HG03460 (cell line): ENCODE measurements at regions not wholly inside any gene's neighbourhood (a gene's known extent, or its start where the extent isn't known, plus 50 kb on each side); places are given as distances from the start of the nearest gene placed in this dataset.
"Not testable (repeated sequence)": the region's sequence is repeated elsewhere in the genome, so short reads cannot be mapped to it uniquely, and the experiment has no call there.

Source experiments
- ATAC-seq: cut with Tn5 transposase; IDR thresholded peaks from one replicate; pipeline ENCODE4 v1.9.1; 2021; ENCODE audit not compliant: unreplicated experiment

DNA sequence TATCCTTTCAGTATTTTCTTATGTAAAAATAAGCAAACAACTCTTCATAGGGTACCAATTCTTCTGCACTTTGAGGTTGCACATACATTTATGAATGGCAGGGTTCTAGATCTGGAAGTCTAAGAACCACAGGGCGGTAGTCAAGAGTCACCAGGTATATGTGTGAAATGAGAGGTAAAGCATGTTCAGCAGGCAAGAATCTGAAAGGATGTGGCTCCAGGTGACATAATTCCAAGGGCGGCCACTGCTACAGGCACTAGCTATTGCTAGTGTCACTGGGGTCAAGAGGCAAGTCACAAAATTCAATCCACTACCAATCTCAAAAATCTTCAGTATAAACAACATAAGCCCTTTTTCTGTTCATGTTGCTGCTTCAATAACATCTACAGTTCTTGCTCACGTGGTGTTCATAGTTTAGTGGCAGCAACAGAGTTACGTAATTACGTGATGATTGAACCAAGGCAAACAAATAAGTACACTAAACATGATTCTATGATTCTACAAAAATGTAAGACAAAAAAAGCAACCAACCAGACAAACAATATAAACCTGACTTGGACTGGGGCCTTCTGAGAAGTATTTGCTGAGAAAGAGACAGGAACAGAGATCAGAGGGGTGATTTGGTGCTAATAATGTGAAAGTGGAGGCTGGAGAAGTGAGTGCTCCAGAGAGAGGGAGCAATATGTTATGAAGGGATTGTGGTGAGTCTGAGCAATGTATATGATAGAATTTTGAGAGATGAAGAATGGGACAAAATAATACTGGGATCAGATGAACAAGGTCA is 101.7 kb downstream of the NAA11 start:
- no peak for ATAC-seq

DNA sequence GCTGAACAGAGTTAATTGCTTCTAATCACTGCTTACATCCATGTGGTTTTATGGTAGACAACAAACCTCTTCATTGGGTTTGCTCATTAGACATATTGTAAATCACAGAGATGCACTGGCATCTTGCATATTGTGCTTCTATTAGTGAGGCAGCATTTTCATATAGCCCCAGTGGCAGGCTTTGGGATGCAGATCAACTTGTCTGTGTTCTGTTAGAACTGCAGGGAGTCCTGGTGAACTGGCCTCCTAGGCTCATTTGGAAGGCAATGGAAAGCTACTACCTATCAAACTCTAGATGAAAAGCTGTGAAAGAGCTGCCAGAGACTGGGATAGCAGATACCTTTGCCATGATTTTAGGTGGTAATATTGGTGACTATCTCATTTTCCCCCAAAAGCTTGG is 108.8 kb downstream of the NAA11 start:
- ATAC-seq, result no peak

DNA sequence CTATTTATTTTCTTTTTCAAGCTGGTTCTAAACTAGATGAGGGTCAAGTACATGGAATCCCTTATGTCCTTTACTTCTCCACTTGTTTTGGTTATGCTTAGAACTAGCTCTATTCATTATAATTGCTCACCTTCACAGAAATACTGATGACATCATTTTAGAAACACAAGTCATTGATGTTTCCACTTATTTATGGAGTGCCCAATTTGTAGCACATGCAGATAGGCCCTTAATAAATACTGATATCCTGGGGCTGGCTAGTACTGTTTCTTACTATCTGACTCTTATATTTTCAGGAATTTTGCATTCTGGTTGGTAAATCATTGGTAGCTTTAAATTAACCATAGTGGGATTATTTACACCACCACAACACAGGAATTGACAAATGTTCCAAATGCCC is 112.2 kb downstream of the NAA11 start:
- ATAC-seq, result no peak

DNA sequence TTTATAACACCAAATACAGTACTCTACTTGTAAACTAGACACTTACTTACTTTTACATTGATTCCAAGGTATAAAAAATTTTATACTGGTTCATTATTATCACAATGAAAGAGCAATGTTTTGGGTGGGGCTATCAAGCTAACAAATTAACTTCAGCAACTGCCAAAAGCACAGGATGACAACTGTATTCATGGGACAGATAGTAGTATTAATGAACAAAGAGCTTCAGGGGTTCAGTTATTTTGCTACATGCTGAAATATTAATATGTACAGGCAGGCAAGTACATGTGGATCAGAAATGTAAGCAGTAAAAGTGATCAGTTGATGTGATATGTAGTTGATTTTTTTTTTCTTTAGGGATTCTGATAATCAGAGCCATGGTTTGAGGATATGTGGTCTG is 112.9 kb downstream of the NAA11 start:
- ATAC-seq, result no peak

DNA sequence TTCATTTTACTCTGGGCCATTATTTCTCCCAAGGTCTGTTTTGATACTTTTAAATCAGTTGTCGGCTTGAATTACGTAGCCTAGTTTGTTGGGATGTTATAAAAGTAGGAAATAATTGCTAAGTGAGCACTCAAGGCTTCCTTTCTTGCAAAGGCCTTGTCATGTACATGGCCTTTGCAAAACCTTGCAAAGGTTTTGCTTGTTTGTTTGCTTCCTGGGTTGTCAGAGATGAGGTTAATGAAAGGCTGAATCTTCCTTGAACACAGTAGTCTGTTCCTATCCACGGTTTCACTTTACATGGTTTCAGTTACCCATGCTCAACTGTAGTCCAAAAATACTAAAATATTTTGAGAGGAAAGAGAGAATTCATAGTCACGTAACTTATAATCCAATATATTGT is 113.5 kb downstream of the NAA11 start:
- no peak for ATAC-seq

DNA sequence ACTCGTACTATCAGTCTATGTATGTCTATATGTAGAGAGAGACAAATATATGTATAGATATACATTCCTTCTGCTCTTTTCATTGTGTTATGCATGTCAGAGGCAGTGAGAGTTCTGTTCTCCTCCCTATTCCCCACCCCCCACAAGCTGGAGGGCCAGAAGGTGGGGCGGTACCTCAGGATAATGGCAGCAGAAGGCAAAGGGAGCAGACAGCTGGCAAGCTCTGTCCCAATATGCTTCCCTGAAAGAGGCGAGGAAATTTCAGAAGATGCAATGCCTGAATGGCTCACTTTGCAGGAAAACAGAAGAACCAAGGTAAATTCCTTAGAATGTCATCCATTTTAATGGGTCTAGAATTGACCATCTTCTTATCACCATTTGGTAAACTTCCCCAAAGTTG is 114.4 kb downstream of the NAA11 start:
- no peak for ATAC-seq

DNA sequence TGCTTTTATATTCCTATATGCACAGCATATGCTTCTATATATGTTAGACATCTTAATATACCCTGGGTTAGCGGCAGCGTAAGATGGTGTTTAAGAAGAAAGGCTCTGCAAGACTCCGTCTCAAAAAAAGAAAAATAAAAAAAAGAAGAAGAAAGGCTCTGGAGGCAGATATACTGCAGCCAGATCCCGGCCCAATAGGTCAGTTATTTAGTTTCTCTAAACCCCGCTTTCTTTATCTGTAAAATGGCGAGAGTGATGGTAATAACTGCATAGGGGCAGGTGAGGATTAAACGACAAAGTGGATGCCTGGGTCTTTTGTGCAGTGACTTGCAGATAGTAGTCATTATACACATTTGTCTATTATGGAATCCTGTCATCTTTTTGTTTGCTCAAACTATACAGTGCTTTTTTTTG is 115.2 kb downstream of the NAA11 start:
- ATAC-seq, result no peak

DNA sequence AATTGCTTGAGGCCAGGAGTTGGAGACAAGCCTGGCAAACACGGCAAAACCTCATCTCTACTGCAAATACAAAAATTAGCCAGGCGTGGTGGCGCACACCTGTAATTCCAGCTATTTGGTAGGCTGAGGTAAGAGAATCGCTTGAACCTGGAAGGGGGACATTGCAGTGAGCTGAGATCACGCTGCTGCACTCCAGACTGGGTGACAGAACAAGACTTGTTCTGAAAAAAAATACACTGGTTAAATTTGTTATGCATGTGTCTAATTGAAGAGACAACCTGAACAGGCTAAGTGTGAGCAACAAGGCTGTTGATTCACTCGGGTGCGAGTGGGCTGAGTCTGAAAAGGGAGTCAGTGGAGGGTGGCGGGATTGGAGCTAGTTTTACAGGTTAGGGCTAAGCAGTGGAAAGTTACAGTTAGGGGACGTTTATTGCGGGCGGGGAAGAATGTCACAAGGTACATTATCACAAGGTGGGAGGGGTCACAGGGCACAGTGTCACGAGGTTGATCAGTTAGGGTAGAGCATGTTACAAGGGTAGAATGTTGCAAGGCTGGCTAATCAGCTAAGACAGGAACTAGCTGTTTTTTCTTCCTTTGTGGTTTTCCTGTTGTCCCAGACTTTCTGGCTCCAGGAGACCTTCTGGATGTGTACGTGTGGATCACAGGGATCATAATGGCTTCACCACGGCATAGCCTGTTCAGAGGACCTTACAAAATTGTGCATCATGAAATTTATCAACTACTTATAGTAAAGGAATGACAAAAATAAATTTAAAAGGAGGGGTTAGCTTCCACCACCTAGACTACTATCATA is 115.8 kb downstream of the NAA11 start:
- no peak for ATAC-seq

DNA sequence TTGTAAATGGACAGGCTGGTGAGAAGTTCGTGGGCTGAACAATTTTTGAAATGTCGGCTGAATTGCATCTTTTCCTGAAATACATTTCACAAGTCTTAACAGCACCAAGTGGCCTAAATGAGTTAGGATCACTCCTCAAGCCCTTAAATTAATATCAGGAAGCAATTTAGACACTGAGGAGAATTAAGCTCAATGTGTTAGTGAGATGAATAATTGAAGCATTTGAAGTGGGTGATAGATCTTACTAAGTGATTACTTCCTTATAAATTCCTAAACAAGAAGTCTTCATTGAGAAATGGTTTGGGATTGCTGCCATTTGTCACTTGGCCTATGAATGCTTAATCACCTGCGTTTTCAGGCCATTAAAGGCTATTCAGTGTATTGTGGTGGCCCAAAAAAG is 116.8 kb downstream of the NAA11 start:
- ATAC-seq, result no peak

DNA sequence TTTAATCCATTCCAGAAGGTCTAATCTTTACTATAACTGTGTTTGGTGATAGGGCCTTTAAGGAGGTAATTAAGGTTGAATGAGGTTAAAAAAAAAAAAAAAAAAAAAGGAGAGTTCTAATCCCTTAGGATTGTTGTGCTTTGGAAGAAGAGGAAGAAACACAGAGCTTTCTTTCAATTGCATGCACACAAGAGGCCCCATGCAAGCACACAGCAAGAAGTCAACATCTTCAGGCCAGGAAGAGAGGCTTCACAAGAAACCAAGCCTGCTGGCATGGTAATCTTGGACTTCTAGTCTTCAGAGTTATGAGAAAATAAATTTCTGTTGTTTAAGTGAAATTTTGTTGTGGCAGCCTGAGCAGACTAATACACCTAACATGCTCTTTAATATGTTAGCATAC is 118.6 kb downstream of the NAA11 start:
- ATAC-seq, result no peak

DNA sequence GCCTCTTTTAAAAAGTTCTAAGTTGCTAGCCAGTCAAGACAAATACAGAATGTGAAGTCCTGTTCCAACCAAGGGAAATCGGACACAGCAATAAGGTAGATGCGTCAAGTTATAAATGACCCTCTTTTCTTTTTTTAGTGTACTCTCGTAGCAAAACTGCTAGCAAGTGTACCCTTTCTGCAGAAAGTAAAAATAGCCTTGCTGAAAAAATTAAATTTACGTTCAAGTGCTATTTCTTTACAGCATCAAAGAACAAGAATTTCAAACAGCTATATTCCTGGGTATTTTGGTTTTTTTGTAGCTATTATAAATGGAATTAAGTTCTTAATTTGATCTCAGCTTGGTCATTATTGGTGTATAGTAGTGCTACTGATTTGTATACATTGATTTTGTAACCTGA is 119.2 kb downstream of the NAA11 start:
- no peak for ATAC-seq

DNA sequence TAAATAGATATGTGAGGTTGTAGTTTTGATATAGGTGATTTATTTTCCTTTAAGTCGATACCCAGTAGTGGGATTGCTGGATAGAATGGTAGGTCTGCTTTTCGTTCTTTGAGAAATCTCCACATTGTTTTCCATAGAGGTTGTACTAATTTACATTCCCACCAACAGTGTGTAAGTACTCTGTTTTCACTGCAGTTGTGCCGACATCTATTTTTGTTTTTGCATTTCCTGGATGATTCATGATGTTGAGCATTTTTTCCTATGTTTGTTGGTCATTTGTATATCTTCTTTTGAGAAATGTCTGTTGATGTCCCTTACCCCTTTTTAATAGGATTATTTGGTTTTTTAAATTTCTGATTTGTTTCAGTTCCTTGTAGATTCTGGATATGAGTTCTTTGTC is 120.7 kb downstream of the NAA11 start:
- ATAC-seq, result no peak

DNA sequence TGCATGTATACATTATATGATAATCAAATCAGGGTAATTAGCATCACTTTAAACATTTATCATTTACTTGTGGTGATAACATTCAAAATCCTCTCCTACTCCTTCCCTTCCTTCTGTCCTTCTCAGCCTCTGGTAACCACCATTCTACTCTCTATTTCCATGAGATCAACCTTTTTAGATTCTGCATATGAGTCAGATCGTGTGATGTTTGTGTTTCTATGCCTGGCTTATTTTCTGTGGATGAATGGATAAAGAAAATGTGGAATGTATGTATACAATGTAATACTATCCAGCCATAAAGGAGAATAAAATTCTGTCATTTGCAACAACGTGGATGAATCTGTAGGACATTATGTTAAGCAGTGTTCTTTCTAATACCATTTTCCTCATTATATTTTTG is 123.9 kb downstream of the NAA11 start:
- no peak for ATAC-seq

DNA sequence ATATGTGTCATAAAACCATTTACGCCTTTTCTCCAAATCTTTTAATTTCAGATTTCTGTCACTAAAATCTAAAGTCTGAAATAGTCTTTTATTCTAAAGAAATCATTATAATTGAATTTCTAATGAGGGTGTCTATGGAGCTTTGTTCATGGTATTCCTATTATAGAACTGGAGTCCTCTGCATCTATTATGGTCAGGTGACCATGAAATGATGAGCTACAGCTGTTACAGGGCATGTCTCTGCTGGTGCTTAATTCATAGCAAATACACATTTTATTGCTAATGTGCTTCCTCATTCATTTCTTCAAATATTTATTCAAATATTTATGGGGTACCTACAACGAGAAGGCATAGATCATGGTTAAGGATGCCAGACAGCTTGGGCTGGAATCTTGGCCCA is 126.1 kb downstream of the NAA11 start:
- ATAC-seq, result no peak

DNA sequence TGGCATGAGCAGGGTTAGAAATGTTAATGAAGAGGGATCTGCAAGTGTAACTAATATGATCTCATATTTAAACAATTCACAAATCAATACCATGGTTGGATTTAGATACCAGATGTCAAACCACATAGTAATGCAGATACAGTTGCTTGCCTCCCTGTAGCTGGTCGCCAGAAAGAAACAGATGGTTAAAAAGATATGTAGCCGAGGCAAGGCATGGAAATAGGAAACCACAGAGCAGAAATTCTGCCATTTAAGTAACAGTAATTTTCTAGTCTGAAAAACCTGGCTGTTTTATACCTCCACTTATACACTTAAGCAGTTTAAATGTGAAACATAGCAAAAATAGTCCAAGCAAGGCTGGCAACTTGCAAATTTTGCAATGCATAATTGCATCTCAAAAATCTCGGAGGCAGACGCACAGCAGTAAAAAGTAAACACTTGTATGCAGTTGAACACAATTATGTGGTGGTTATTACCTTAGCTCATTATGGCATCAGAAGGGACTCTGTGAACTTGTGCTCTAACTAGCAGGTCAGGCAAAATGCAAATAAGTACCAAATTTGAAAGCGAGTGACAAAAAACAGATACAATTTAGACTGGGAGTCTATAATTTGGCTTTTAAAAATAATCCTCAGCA is 126.8 kb downstream of the NAA11 start:
- no peak for ATAC-seq

DNA sequence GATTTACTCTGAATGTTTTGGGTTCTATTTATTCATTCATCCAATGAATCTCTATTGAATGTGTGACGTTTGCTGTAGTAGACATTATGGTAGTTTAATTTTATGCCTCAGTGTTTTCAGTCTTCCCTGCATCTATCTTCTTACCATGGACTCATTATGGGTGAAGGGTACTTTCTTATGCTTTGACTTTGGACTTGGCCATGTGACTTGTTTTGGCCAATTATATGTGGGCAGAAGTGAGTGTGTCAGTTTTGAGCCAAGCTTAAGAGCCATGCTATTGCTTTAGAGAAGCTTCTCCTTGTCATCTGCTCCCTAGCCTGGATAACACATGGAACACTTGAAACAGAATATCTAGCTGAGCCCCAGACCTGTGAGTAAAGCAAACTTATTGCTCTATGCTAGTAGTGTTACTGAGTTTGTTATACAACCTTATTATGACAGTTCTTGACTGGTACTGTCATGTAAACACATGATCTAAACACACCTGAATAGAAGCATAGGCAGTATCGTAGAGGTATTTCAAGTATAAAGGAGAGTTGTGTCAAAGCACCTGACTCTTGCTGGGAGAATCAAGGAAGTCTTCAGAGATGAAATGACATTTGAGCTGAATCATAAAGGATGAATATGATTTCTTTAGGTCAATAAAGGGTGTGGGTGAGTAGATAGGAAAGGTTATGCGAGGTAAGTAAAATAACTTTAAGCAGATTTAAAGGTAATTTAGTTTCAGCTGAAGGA is 128.4 kb downstream of the NAA11 start:
- no peak for ATAC-seq

DNA sequence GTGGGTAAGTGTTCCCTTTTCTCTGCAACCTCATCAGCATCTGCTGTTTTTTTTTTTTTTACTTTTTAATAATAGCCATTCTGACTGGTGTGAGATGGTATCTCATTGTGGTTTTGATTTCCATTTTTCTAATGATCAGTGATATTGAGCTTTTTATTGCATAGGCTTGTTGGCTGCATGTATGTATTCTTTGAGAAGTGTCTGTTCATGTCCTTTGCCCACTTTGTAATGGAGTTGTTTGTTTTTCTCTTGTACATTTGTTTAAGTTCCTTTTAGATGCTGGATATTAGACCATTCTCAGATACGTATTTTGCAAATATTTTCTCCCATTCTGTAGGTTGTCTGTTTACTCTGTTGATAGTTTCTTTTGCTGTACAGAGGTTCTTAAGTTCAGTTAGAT is 134.6 kb downstream of the NAA11 start:
- ATAC-seq, result not testable (repeated sequence)

DNA sequence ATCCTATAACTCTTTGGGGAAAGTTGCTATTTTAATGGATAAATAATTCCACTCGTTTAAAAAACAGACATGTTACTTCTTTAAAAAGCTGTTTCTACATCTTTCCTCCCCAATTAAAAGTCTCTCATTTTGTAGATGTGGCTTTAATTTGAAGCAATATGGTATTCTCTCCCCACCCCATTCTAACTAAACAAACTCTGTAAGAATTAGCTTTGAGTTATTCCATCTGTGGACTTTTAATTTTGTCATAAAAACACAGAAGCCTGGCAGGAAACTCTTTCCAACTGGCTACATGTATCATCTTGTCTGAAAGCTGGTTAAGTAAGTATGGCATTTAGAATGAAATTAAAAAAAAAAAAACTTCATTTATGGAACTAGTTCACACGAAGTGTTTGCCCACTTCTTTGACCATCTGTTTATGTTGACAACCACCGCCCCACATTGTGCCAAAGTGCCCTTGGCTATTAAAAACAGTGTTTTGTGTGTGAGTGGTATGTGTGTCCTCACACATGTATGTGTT is 140.3 kb downstream of the NAA11 start:
- ATAC-seq, result no peak

DNA sequence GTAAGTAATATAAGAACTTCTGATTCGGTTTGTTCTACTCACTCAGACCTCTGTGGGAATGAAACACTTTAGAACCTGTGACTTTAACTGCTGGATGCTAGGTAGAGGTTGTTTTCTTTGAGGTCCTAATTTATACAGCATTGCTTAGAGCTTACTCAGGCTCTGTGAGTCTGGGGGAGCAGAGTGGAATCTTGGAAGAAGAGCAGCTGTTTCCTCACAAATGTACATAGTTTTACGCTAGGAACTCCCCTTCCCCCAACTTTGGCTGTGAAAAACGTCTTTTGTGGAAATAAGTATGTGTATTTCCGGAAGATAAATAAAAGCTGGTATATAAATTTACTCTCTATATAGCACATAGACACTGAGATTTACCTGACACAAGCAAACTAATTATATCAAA is 141.4 kb downstream of the NAA11 start:
- no peak for ATAC-seq

DNA sequence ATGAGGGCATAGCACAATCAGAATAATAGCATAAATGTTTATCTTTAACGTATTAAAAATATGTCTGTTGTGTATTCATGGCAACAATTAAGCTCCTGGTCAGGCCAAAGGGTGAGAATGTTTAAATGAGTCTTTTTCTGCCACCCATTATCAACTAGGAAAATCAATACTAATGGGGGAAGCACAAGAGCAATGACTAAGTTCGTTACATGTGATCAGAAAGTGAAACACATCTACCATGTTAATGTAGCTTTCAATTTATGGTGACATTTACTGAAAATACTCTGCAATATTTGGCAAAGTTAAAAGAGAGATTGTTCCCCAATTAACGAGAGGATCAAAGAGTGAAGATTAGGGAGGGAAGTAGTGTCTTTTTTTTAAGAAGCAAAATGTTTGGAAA is 143.7 kb downstream of the NAA11 start:
- no peak for ATAC-seq

DNA sequence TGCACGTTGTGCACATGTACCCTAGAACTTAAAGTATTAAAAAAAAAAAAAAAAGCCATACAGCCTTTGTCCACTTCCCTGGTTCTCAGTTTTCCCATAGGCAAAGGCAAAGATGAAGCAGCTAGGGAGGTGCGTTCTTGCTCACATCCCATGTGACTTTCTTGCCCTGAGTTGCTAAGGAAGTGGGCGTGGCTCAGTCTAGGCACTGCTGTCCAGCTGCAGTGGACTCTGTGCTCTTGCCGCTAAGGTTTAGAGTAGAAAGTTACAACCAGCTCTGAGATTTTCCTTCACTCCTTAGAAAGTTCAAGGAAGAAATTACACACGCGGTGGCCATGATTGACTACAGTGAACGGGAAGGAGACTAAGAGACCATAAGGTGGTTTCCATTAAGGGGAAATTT is 144.7 kb downstream of the NAA11 start:
- ATAC-seq, result no peak
